ENCODE measurements at regions not wholly inside any gene's neighbourhood (a gene's known extent, or its start where the extent isn't known, plus 50 kb on each side); places are given as distances from the start of the nearest gene placed in this dataset.

- WGBS (ENCODE audit: extremely low coverage, insufficient coverage, low lambda C conversion rate) = no CpG with 5 or more reads among the region's 2 CpGs
- Histone ChIP-seq H4K8ac (ENCODE audit: low read depth, low read length) (no peak overlapping the region), H3K4ac (ENCODE audit: low read depth, low read length) (no peak overlapping the region), H3K9ac (ENCODE audit: low read length) (no peak overlapping the region), H3K79me1 (ENCODE audit: low read length) (no peaks in the 10 kb centered on the region), H4K5ac (ENCODE audit: low read length) (no peak overlapping the region), H3K18ac (ENCODE audit: low read length) (no peak overlapping the region), H3K27ac (ENCODE audit: low read depth, low read length) (no peak overlapping the region), H3K4me3 (ENCODE audit: low read length) (no peak overlapping the region), H2BK5ac (ENCODE audit: low read length) (no peak overlapping the region), H2BK120ac (ENCODE audit: low read depth, low read length) (no peak overlapping the region), H3K79me2 (ENCODE audit: control insufficient read depth, insufficient read depth, low read length) (no peaks in the 10 kb centered on the region), H2AK5ac (ENCODE audit: low read length) (no peak overlapping the region), H2BK15ac (replicated peaks; ENCODE audit: low read depth) (no peak overlapping the region), H3K36me3 (ENCODE audit: control insufficient read depth, insufficient read depth, low read length) (no peaks in the 10 kb centered on the region), H3K4me1 (ENCODE audit: control insufficient read depth, low read depth, low read length) (no peaks in the 10 kb centered on the region), H3K23ac (ENCODE audit: low read length) (no peak overlapping the region), H3K56ac (ENCODE audit: low read length) (no peak overlapping the region), H3K4me2 (ENCODE audit: low read length) (no peak overlapping the region), H3K27me3 (ENCODE audit: insufficient read depth, low read length, poor library complexity) (no peaks in the 10 kb centered on the region)
- no peak for DNase-seq
Observed at GRCh38 chr2:215557701-215558100, 121.8 kb upstream of the FN1 start.

DNA sequence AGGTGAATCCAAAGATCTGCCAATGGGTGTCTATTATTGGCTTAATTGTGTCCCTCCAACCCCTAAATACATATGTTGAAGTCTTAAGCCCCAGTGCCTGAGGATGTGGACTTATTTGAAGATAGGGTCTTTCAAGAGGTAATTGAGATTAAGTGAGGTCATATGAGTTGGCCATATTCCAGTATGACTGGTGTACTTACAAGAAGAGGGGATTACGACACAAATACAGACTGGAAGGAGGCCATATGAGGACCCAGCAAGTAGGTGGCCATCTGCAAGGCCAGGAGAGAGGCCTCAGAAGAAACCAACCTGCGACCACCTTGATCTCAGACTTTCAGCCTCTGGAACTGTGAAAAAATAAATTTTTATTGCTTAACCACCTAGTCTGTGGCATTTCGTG is 121.1 kb upstream of the FN1 start:
- Histone ChIP-seq H4K5ac (ENCODE audit: low read length) (no peak overlapping the region), H3K56ac (ENCODE audit: low read length) (no peak overlapping the region), H3K4me2 (ENCODE audit: low read length) (no peak overlapping the region), H2BK15ac (replicated peaks; ENCODE audit: low read depth) (no peak overlapping the region), H3K4ac (ENCODE audit: low read depth, low read length) (no peak overlapping the region), H3K9ac (ENCODE audit: low read length) (no peak overlapping the region), H2AK5ac (ENCODE audit: low read length) (no peak overlapping the region), H4K8ac (ENCODE audit: low read depth, low read length) (no peak overlapping the region), H3K23ac (ENCODE audit: low read length) (no peak overlapping the region), H2BK5ac (ENCODE audit: low read length) (no peak overlapping the region), H2BK120ac (ENCODE audit: low read depth, low read length) (no peak overlapping the region), H3K36me3 (ENCODE audit: control insufficient read depth, insufficient read depth, low read length) (no peaks in the 10 kb centered on the region), H3K79me1 (ENCODE audit: low read length) (no peaks in the 10 kb centered on the region), H3K27me3 (ENCODE audit: insufficient read depth, low read length, poor library complexity) (no peaks in the 10 kb centered on the region), H3K79me2 (ENCODE audit: control insufficient read depth, insufficient read depth, low read length) (no peaks in the 10 kb centered on the region), H3K27ac (ENCODE audit: low read depth, low read length) (no peak overlapping the region), H3K4me1 (ENCODE audit: control insufficient read depth, low read depth, low read length) (no peaks in the 10 kb centered on the region), H3K18ac (ENCODE audit: low read length) (no peak overlapping the region), H3K4me3 (ENCODE audit: low read length) (no peak overlapping the region)
- WGBS (ENCODE audit: extremely low coverage, insufficient coverage, low lambda C conversion rate) = no CpG with 5 or more reads among the region's 3 CpGs
- DNase-seq = no peak

- Histone ChIP-seq H3K4me3 (ENCODE audit: low read length) (no peak overlapping the region), H3K18ac (ENCODE audit: low read length) (no peak overlapping the region), H3K9ac (ENCODE audit: low read length) (no peak overlapping the region), H3K4me1 (ENCODE audit: control insufficient read depth, low read depth, low read length) (no peaks in the 10 kb centered on the region), H3K79me1 (ENCODE audit: low read length) (no peaks in the 10 kb centered on the region), H2BK120ac (ENCODE audit: low read depth, low read length) (peak overlapping the region; percentile 78), H3K23ac (ENCODE audit: low read length) (no peak overlapping the region), H3K27me3 (ENCODE audit: insufficient read depth, low read length, poor library complexity) (no peaks in the 10 kb centered on the region), H4K8ac (ENCODE audit: low read depth, low read length) (no peak overlapping the region), H3K4me2 (ENCODE audit: low read length) (no peak overlapping the region), H2BK5ac (ENCODE audit: low read length) (no peak overlapping the region), H3K79me2 (ENCODE audit: control insufficient read depth, insufficient read depth, low read length) (no peaks in the 10 kb centered on the region), H3K4ac (ENCODE audit: low read depth, low read length) (no peak overlapping the region), H3K27ac (ENCODE audit: low read depth, low read length) (no peak overlapping the region), H3K36me3 (ENCODE audit: control insufficient read depth, insufficient read depth, low read length) (no peaks in the 10 kb centered on the region), H4K5ac (ENCODE audit: low read length) (no peak overlapping the region), H3K56ac (ENCODE audit: low read length) (no peak overlapping the region), H2BK15ac (replicated peaks; ENCODE audit: low read depth) (no peak overlapping the region), H2AK5ac (ENCODE audit: low read length) (no peak overlapping the region)
- DNase-seq = no peak
- no CpG with 5 or more reads among the region's 5 CpGs for WGBS (ENCODE audit: extremely low coverage, insufficient coverage, low lambda C conversion rate)
Observed at GRCh38 chr2:215554689-215555498, 119.0 kb upstream of the FN1 start.

GRCh38 chr2:215553946-215554345 is 118.1 kb upstream of the FN1 start:
- no peak overlapping the region for H3K4me2 ChIP-seq (ENCODE audit: low read length)
- H2AK5ac ChIP-seq (ENCODE audit: low read length) = no peak overlapping the region
- H3K4ac ChIP-seq (ENCODE audit: low read depth, low read length) = no peak overlapping the region
- no peak overlapping the region for H3K18ac ChIP-seq (ENCODE audit: low read length)
- DNase-seq = peak; percentile 16
- H3K4me1 ChIP-seq (ENCODE audit: control insufficient read depth, low read depth, low read length) = no peaks in the 10 kb centered on the region
- no peak overlapping the region for H2BK15ac ChIP-seq (replicated peaks; ENCODE audit: low read depth)
- H3K27ac ChIP-seq (ENCODE audit: low read depth, low read length) = no peak overlapping the region
- H3K9ac ChIP-seq (ENCODE audit: low read length) = no peak overlapping the region
- no peak overlapping the region for H4K5ac ChIP-seq (ENCODE audit: low read length)
- no peak overlapping the region for H2BK5ac ChIP-seq (ENCODE audit: low read length)
- no peaks in the 10 kb centered on the region for H3K79me2 ChIP-seq (ENCODE audit: control insufficient read depth, insufficient read depth, low read length)
- no peak overlapping the region for H3K56ac ChIP-seq (ENCODE audit: low read length)
- no CpG with 5 or more reads among the region's 3 CpGs for WGBS (ENCODE audit: extremely low coverage, insufficient coverage, low lambda C conversion rate)
- H2BK120ac ChIP-seq (ENCODE audit: low read depth, low read length) = no peak overlapping the region
- H4K8ac ChIP-seq (ENCODE audit: low read depth, low read length) = no peak overlapping the region
- H3K23ac ChIP-seq (ENCODE audit: low read length) = no peak overlapping the region
- no peaks in the 10 kb centered on the region for H3K27me3 ChIP-seq (ENCODE audit: insufficient read depth, low read length, poor library complexity)
- H3K79me1 ChIP-seq (ENCODE audit: low read length) = no peaks in the 10 kb centered on the region
- H3K36me3 ChIP-seq (ENCODE audit: control insufficient read depth, insufficient read depth, low read length) = no peaks in the 10 kb centered on the region
- H3K4me3 ChIP-seq (ENCODE audit: low read length) = no peak overlapping the region

DNA sequence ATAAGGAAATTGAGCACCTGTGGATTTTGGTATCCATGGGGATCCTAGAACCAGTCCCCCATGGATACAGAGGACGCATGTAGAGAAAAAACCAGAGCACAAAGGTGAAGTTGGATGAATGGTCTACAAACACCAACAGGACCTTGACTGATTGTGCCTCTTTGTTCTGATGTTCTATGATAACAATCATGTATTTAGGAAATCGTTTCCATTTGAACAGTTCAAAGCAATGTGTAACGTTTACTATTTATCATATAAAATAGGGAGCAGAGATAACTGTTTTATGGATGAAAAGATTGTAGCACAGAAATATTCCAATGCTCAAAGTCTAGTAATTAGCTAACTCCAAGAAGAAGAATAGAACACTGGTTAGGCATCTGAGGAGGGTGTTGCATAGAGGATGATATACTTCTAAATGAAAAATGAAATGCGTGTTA is 116.3 kb upstream of the FN1 start:
- H4K8ac ChIP-seq (ENCODE audit: low read depth, low read length) = no peak overlapping the region
- WGBS (ENCODE audit: extremely low coverage, insufficient coverage, low lambda C conversion rate) = no CpG with 5 or more reads among the region's 4 CpGs

GRCh38 chr2:215550331-215550730 is 114.5 kb upstream of the FN1 start:
- H3K9ac ChIP-seq (ENCODE audit: low read length) = no peak overlapping the region
- H3K56ac ChIP-seq (ENCODE audit: low read length) = no peak overlapping the region
- no peaks in the 10 kb centered on the region for H3K27me3 ChIP-seq (ENCODE audit: insufficient read depth, low read length, poor library complexity)
- H4K8ac ChIP-seq (ENCODE audit: low read depth, low read length) = no peak overlapping the region
- no peaks in the 10 kb centered on the region for H3K79me1 ChIP-seq (ENCODE audit: low read length)
- H3K4me2 ChIP-seq (ENCODE audit: low read length) = no peak overlapping the region
- no CpG with 5 or more reads among the region's 2 CpGs for WGBS (ENCODE audit: extremely low coverage, insufficient coverage, low lambda C conversion rate)
- H4K5ac ChIP-seq (ENCODE audit: low read length) = no peak overlapping the region
- no peak overlapping the region for H3K4me3 ChIP-seq (ENCODE audit: low read length)
- no peaks in the 10 kb centered on the region for H3K79me2 ChIP-seq (ENCODE audit: control insufficient read depth, insufficient read depth, low read length)
- H3K27ac ChIP-seq (ENCODE audit: low read depth, low read length) = no peak overlapping the region
- H3K4ac ChIP-seq (ENCODE audit: low read depth, low read length) = no peak overlapping the region
- H3K23ac ChIP-seq (ENCODE audit: low read length) = no peak overlapping the region
- H3K36me3 ChIP-seq (ENCODE audit: control insufficient read depth, insufficient read depth, low read length) = no peaks in the 10 kb centered on the region
- H2BK120ac ChIP-seq (ENCODE audit: low read depth, low read length) = no peak overlapping the region
- H3K18ac ChIP-seq (ENCODE audit: low read length) = no peak overlapping the region
- peaks cover 5% of the 10 kb centered on the region for H3K4me1 ChIP-seq (ENCODE audit: control insufficient read depth, low read depth, low read length)
- no peak overlapping the region for H2BK5ac ChIP-seq (ENCODE audit: low read length)
- H2AK5ac ChIP-seq (ENCODE audit: low read length) = no peak overlapping the region
- no peak overlapping the region for H2BK15ac ChIP-seq (replicated peaks; ENCODE audit: low read depth)
- DNase-seq = no peak

More for the DNA sequence above, 116.3 kb upstream of the FN1 start:
- H3K4me3 ChIP-seq (ENCODE audit: low read length) = no peak overlapping the region
- H3K36me3 ChIP-seq (ENCODE audit: control insufficient read depth, insufficient read depth, low read length) = no peaks in the 10 kb centered on the region
- H3K79me1 ChIP-seq (ENCODE audit: low read length) = no peaks in the 10 kb centered on the region
- H3K23ac ChIP-seq (ENCODE audit: low read length) = no peak overlapping the region
- DNase-seq = no peak
- H3K9ac ChIP-seq (ENCODE audit: low read length) = no peak overlapping the region
- H3K4me2 ChIP-seq (ENCODE audit: low read length) = no peak overlapping the region
- H2AK5ac ChIP-seq (ENCODE audit: low read length) = no peak overlapping the region
- H2BK120ac ChIP-seq (ENCODE audit: low read depth, low read length) = no peak overlapping the region
- no peak overlapping the region for H3K4ac ChIP-seq (ENCODE audit: low read depth, low read length)
- H3K4me1 ChIP-seq (ENCODE audit: control insufficient read depth, low read depth, low read length) = peaks cover 2% of the 10 kb centered on the region
- H2BK5ac ChIP-seq (ENCODE audit: low read length) = no peak overlapping the region
- H3K79me2 ChIP-seq (ENCODE audit: control insufficient read depth, insufficient read depth, low read length) = no peaks in the 10 kb centered on the region
- H3K18ac ChIP-seq (ENCODE audit: low read length) = no peak overlapping the region
- no peak overlapping the region for H3K56ac ChIP-seq (ENCODE audit: low read length)
- H3K27ac ChIP-seq (ENCODE audit: low read depth, low read length) = no peak overlapping the region
- no peaks in the 10 kb centered on the region for H3K27me3 ChIP-seq (ENCODE audit: insufficient read depth, low read length, poor library complexity)
- H4K5ac ChIP-seq (ENCODE audit: low read length) = no peak overlapping the region
- H2BK15ac ChIP-seq (replicated peaks; ENCODE audit: low read depth) = no peak overlapping the region
